ENCODE measurements at regions not wholly inside any gene's neighbourhood (a gene's known extent, or its start where the extent isn't known, plus 50 kb on each side); places are given as distances from the start of the nearest gene placed in this dataset.
"Not testable (repeated sequence)": the region's sequence is repeated elsewhere in the genome, so short reads cannot be mapped to it uniquely, and the experiment has no call there.

- TF ChIP-seq EZH2 (IDR thresholded peaks at IDR 0.05; ENCODE audit: low read length, unreplicated experiment); CTCF (conservative IDR thresholded peaks at IDR 0.05; ENCODE audit: low read depth, low read length); EZH2phosphoT487 (IDR thresholded peaks at IDR 0.05; ENCODE audit: borderline replicate concordance, low read length): not testable (repeated sequence)
These were observed 322.2 kb downstream of the BCL2L11 start for GRCh38 chr2:111442767-111443454.

All from PC-3 (cell line).